NCI-H510A (cell line): ENCODE measurements at regions not wholly inside any gene's neighbourhood (a gene's known extent, or its start where the extent isn't known, plus 50 kb on each side); places are given as distances from the start of the nearest gene placed in this dataset.
"Not testable (repeated sequence)": the region's sequence is repeated elsewhere in the genome, so short reads cannot be mapped to it uniquely, and the experiment has no call there.

Source experiments
- DNase-seq: peaks from one replicate; lab custom pipeline; 2025; lab: John Stamatoyannopoulos, UW

DNA sequence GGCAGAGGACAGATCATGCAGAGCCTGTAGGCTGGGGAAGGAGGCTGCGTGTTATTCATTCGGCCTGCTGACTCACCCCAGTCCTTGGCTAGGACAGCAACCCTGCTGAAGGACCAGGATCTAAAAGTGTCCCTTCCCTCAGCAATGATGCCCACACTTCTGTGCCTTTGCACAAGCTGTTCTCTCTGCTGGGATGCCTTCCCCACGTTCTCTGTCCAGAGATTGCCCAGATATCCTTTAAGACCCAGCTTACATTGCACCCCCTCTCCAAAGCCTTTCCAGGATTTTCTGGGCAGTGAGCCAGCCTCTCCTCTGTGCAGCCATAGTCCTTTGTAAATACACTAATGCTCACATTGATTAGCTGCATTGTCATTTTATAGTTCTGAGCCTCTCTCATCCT, 99.3 kb upstream of the CHD6 start:
- DNase-seq: peak; percentile 68

- no peak for DNase-seq
Measured at GRCh38 chr20:41716911-41717310, 98.7 kb upstream of the CHD6 start.

DNA sequence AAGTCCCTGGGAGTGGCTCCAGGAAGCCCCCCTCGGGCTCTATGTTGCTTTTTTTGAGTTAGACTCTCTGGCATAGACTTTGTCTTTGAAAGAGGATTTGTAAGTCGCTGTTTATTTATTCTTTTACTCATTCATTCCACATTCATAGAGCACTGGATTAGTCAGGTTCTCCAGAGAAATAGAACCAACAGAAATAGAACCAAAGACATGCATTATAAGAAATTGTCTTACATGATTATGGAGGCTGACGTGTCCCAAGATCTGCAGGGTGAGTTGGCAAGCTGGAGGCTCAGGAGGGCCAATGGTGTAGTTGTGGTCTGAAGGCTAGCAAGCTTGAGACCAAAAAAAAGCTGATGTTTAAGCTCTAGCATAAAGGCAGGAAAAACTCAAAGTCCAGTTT, 98.3 kb upstream of the CHD6 start:
- no peak for DNase-seq

- DNase-seq: no peak
Measured at GRCh38 chr20:41715526-41715925, 97.3 kb upstream of the CHD6 start.

DNA sequence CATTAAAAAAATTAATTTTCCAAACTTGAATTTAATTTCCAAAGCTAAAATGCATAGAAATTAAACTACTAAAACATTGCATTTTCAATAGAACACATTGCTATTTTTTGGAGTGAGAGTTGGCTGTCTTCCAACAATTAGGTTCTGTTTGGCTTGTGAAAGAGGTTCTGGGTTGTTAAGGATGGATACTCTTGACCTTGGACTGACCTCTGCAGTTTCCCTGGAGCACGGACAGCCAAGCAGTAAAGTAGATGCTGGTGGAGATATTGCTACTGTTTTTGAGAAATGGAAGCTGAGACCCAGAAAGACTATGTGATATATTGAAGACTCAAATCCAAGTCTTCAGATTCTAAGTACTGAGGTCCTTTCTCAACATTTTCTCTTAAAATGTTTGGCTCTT, 95.9 kb upstream of the CHD6 start:
- DNase-seq: no peak

DNA sequence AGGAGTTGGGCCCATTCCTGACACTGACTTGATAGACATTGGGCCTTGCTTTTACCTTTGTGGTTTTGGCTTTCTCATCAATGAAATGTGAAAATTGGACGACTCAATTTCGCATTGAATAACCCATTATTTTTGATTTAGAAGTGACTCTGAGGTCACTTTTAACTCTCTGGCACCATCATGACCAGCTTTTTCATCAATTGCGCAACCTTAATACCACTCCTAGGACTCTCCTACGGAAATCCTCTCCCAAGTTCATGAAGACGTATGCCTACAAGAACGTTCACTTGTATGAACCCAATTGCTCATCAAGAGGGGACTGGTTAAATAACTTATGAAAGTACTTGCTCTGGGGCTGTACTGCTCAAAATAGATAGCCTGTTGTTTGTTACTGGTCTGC, 86.7 kb upstream of the CHD6 start:
- no peak for DNase-seq

DNA sequence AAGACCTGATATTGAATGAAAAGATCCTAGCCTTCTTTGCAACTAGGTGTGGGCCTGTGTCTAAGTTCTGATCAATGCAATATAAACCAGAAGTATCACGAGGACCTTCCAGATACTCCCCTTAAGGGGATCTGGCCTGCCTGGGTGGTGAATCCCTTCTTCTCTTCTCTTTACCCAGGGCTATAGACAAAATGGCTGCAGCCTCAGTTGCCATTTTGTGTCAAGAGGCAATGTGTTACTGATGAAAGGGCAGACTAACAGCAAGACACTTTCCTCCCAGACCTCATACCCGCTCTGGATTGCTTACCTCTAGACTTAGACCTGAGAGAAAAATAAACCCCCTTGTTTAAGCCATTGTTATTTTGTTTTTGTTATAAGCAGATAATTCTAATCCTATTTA, 84.5 kb upstream of the CHD6 start:
- no peak for DNase-seq

DNA sequence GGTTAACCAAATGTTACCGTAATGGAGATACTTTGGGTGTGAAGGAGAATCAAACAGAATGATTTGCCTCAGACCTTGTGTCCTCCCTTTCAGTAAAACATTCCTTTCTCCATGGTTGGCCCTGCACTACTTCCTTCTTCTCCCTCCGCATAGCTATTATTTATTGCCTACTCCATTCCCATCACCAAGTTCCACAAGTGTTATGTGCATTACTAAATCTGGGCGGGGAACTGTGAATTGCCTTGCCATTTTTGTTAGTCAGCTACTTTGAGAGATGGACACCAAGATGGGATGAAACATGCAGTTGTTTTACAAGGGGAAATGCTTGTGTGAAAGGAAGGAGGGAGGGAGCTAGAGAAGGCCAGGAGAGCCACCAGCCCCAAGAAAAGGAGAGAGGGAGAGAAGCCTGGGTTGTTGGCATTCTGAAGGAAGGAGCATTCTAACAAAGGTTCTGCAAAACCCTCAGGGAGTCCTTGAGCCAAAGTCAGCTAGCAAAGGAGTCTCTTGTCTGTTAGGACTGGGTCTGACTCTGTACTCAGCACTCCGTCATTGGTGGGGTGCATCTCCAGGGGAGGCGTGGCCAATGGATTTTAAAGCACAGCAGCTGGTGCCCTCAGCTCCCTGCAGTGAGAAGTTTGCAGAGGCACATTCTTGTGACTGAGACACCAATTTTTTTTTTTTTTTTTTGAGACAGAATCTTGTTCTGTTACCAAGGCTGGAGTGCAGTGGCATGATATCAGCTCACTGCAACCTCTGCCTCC, 83.6 kb upstream of the CHD6 start:
- DNase-seq: no peak

DNA sequence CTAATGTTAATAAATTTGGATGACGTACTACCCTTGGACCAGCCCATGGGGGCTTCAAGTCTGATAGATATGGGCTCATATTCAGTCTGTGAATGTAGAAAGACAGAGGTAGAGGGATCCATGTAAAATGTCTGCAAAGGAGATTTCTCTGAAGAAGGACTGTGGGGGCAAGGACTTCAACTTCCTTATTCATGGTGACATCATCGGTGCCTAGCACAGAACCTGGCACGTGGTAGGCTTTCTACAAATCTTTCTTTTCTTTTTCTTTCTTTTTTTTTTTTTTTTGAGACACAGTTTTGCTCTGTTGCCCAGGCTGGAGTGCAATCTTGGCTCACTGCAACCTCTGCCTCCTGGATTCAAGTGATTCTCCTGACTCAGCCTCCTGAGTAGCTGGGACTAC, 81.5 kb upstream of the CHD6 start:
- DNase-seq: not testable (repeated sequence)

DNA sequence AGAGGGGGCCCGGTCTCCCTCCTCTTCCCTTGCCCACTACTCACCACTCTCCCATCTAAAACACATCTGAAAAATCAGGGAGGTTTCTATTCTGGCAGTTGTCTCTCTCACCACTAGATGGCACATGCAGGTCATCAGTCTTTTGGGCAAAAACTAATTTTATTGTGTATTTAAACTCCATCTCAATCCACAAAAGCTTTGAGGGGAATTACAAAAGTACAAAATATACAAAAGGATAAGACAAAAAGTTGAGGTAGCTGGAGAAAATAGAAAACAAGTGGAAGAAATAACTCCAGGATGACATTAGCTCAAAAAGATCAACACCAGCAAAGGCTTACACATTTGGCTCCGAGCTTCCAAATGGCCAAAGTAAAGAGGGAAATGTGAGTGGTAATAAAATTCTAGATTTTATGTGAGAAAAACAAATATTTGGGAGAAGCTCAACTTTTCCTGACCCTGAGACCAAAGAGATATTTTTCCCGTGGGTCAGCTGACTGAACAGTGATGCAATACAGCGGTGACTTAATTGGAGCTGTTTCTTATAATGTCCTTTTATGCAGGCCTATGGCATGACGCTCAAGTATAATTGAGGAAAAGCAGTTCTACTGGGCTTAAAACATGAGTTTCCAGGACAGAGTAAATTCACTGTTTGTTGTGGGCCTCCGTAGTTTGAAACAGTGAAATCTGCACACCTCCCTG, 79.8 kb upstream of the CHD6 start:
- DNase-seq: no peak

- no peak for DNase-seq
Measured at GRCh38 chr20:41696428-41696827, 78.3 kb upstream of the CHD6 start.

- DNase-seq: no peak
Measured at GRCh38 chr20:41694796-41695195, 76.6 kb upstream of the CHD6 start.

DNA sequence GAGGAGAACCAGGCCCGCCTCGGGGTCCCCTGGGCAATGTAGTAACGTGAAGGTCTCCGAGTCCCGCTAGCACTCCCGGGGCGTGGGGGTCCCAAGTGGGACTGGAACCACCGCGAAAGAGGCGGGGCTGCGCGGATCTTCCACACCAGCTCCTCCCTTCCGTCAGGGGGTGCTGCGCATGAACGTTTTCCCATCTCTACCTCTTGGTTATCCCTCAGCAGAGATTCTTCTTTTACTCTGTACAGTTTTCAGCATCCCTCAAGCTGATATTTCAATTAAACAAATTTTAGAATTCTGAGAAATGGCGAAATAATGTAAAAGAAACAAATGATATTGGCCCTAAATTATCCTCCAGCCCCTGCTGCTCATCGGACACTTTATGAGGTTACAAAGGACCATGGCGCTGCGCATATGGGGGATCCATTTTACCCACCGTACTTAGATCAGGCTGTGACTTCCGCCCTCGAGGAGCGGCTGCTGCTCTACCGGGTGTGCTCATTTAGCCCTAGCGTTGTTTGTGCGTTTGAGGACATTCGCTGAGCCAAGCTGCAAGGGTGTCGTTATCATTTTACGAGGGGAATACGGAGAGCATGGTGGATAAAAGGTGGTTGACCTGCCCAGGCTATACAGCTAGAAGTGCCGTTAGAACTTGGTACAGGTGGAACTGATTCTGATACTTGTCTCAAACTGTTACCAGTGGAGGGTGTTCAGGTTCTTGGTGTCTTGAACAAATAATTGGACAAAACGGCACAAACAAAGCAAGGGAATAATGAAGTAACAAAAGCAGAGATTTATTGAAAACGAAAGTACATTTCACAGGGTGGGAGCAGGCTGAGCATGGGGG, 75.2 kb upstream of the CHD6 start:
- peak; percentile 93 for DNase-seq

DNA sequence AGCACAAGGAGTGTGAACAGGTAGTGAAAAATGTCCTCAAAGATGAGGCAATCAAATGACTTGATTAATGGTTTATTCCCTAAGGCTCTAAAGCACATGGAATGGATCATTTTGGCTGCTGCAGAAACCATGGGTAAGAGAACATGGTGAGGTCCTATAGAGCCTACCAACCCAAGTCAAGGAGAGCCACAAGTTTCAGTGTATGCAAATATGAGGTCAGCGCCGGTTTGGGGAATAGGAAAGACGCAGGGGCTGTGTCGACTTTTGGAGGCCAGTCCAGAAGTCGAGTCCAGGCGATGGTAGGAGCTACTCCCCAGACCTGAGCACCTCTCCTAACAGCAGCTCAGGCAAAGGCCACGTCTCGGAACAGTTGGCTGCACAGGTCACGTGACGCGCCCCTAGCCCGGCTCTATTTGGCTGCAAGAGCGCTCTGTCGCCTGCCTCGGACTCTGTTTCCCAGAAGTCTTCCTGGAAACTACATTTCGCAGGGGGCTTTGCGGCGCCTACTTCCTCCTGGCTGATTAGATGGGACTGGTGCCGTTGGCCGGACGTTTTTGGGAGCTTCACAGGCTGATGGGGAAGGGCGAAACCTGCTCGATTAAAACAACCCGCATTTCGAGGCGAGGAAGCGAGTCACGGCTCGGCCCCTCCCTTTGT, 74.4 kb upstream of the CHD6 start:
- DNase-seq: peak; percentile 39

GRCh38 chr20:41691443-41691842, 73.3 kb upstream of the CHD6 start:
- no peak for DNase-seq

GRCh38 chr20:41690702-41691101, 72.5 kb upstream of the CHD6 start:
- no peak for DNase-seq

DNA sequence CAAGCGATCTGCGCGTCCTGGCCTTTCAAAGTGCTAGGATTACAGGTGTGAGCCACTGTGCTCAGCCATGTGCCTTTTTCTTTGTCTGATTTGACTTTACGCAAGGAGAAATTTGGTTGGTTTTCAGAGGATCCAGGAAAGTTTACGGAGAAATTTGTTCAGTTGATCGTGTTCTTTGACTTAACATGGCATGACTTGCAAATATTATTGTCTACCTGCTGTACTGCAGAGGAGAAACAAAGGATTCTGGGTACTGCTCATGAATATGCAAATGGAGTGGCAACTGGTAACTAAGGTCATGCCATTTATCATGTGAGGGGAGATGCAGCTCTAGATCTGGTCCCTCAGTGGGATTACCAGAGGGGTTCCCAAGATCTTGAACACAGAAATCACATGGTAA, 68.8 kb upstream of the CHD6 start:
- no peak for DNase-seq

GRCh38 chr20:41685145-41685544, 67.0 kb upstream of the CHD6 start:
- DNase-seq: not testable (repeated sequence)

DNA sequence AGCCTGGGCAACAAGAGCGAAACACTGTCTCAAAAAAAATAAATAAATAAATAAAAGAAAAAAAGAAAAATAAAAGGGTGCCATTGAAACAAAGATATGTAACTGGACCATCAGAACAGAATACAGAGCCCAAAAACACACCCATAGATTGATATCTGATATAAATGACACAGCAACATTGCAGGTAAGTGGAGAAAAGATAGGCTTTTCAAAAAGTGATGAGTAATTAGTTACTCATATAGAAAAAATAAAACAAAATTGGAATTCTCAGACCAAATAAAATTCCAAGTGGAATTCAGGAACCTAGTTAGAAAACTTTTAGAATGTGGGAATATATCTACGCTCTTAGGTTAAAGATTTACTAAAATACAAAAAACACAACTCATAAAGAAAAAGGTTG, 60.6 kb upstream of the CHD6 start:
- no peak for DNase-seq

DNA sequence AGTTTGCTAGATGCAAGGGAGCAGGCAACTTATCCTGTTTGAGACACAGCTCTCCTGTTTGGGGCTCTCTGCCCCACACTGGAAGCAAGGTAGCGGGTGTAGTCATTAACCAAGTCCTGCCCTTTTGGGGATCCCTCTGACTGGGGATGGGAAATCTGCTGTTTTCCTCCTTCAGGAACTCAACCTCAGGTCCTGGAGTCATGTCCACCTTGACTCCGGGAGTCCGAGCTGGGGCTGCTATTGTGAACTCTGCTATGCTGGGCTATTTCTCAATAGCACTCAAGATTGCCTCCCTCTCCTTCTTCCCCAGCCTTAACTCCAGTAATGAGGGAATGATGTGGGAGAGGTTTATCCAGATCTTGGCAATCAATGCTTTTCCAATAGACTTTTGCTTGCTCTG, 54.1 kb upstream of the CHD6 start:
- DNase-seq: no peak

- no peak for DNase-seq
Measured at GRCh38 chr20:41671143-41671542, 53.0 kb upstream of the CHD6 start.

GRCh38 chr20:41670631-41671030, 52.5 kb upstream of the CHD6 start:
- no peak for DNase-seq
